ENCODE measurements at regions not wholly inside any gene's neighbourhood (a gene's known extent, or its start where the extent isn't known, plus 50 kb on each side); places are given as distances from the start of the nearest gene placed in this dataset.
A peak's percentile ranks its signal among the peaks of the same experiment; 100 is the strongest.

GRCh38 chr6:109238396-109238795 is 143.1 kb downstream of the CEP57L1 start:
- ChIA-PET POLR2A (no interaction called here), CTCF (no interaction called here)
- no peak for ATAC-seq
- Mint-ChIP-seq H3K4me3 (no peak overlapping the region), H3K27me3 (peaks cover 2% of the 10 kb centered on the region), H3K9me3 (ENCODE audit: low read depth) (peaks cover 1% of the 10 kb centered on the region), H3K27ac (no peak overlapping the region), H3K36me3 (ENCODE audit: low read depth) (no peaks in the 10 kb centered on the region), H3K4me1 (peaks cover 14% of the 10 kb centered on the region)
- DNase-seq, result no peak
- intact Hi-C loops (cut with DNase I, micrococcal nuclease), result no loop called here

GRCh38 chr6:109237986-109238329 is 142.7 kb downstream of the CEP57L1 start:
- no peaks in the 10 kb centered on the region for H3K36me3 Mint-ChIP-seq (ENCODE audit: low read depth)
- POLR2A ChIA-PET, result no interaction called here
- peaks cover 14% of the 10 kb centered on the region for H3K4me1 Mint-ChIP-seq
- no peak overlapping the region for H3K4me3 Mint-ChIP-seq
- no peak overlapping the region for H3K27ac Mint-ChIP-seq
- peaks cover 1% of the 10 kb centered on the region for H3K9me3 Mint-ChIP-seq (ENCODE audit: low read depth)
- DNase-seq (no peak), ATAC-seq (no peak)
- intact Hi-C loops (cut with DNase I, micrococcal nuclease), result no loop called here
- CTCF ChIA-PET, result no interaction called here
- peaks cover 2% of the 10 kb centered on the region for H3K27me3 Mint-ChIP-seq

- no peaks in the 10 kb centered on the region for H3K36me3 Mint-ChIP-seq (ENCODE audit: low read depth)
- POLR2A ChIA-PET, result interaction anchor here (0.6 kb wide), 1 partner anchor 123 kb away, joined by 3 read pairs; no protein-coding TSS in a partner anchor
- ATAC-seq, result peak; percentile 85
- H3K27me3 Mint-ChIP-seq, result peaks cover 2% of the 10 kb centered on the region
- DNase-seq, result peak; percentile 6
- no peak overlapping the region for H3K4me3 Mint-ChIP-seq
- H3K9me3 Mint-ChIP-seq (ENCODE audit: low read depth), result peaks cover 1% of the 10 kb centered on the region
- H3K4me1 Mint-ChIP-seq, result peaks cover 14% of the 10 kb centered on the region
- peak overlapping the region; percentile 57 for H3K27ac Mint-ChIP-seq
- intact Hi-C loops (cut with DNase I, micrococcal nuclease), result no loop called here
- CTCF ChIA-PET, result interaction anchor here (0.7 to 1.6 kb wide), 5 partner anchors 34 to 904 kb away, joined by 3 to 4 read pairs (median 4); no protein-coding TSS in a partner anchor
Observed at GRCh38 chr6:109237077-109237985, 142.0 kb downstream of the CEP57L1 start.

- ATAC-seq, result peak; percentile 79
- CTCF ChIA-PET, result interaction anchor here (0.6 to 1.6 kb wide), 7 partner anchors 33 to 905 kb away, joined by 3 to 7 read pairs (median 4); partner anchors contain the start of genes AK9 and FIG4
Observed at GRCh38 chr6:109236115-109237076, 141.1 kb downstream of the CEP57L1 start.

GRCh38 chr6:109235481-109236038 is 140.3 kb downstream of the CEP57L1 start:
- intact Hi-C loops (cut with DNase I, micrococcal nuclease), result loop anchor here in 1 of 2 experiments (1.0 kb wide), 1 partner anchor 48 kb away; no protein-coding TSS in a partner anchor
- H3K4me3 Mint-ChIP-seq, result no peak overlapping the region
- no peaks in the 10 kb centered on the region for H3K36me3 Mint-ChIP-seq (ENCODE audit: low read depth)
- ChIA-PET POLR2A (interaction anchor here (0.8 kb wide), 1 partner anchor 146 kb away, joined by 3 read pairs; the partner anchor contains the start of gene CD164), CTCF (interaction anchor here (0.6 to 1.6 kb wide), 5 partner anchors 32 to 456 kb away, joined by 3 to 7 read pairs (median 4); partner anchors contain the start of genes AK9 and FIG4)
- H3K4me1 Mint-ChIP-seq, result peaks cover 14% of the 10 kb centered on the region
- ATAC-seq, result no peak
- DNase-seq, result no peak
- H3K9me3 Mint-ChIP-seq (ENCODE audit: low read depth), result peaks cover 1% of the 10 kb centered on the region
- H3K27ac Mint-ChIP-seq, result no peak overlapping the region
- peaks cover 2% of the 10 kb centered on the region for H3K27me3 Mint-ChIP-seq

More at GRCh38 chr6:109236115-109237076, 141.1 kb downstream of the CEP57L1 start:
- peak; percentile 63 for DNase-seq
- Mint-ChIP-seq H3K27me3 (peaks cover 2% of the 10 kb centered on the region), H3K4me3 (peak overlapping the region; percentile 11), H3K9me3 (ENCODE audit: low read depth) (peaks cover 1% of the 10 kb centered on the region), H3K4me1 (peaks cover 14% of the 10 kb centered on the region), H3K27ac (peak overlapping the region; percentile 57), H3K36me3 (ENCODE audit: low read depth) (no peaks in the 10 kb centered on the region)
- intact Hi-C loops (cut with DNase I, micrococcal nuclease), result no loop called here
- POLR2A ChIA-PET, result interaction anchor here (0.6 to 0.8 kb wide), 2 partner anchors 124 to 145 kb away, joined by 3 read pairs; partner anchors contain the start of gene CD164

- H3K4me3 Mint-ChIP-seq, result no peak overlapping the region
- no peaks in the 10 kb centered on the region for H3K27me3 Mint-ChIP-seq
Observed at GRCh38 chr6:109230453-109230852, 135.1 kb downstream of the CEP57L1 start.

GRCh38 chr6:109229536-109229935 is 134.2 kb downstream of the CEP57L1 start:
- POLR2A ChIA-PET, result no interaction called here

More at GRCh38 chr6:109230453-109230852, 135.1 kb downstream of the CEP57L1 start:
- intact Hi-C loops (cut with DNase I, micrococcal nuclease), result no loop called here
- DNase-seq (no peak), ATAC-seq (no peak)
- H3K36me3 Mint-ChIP-seq (ENCODE audit: low read depth), result no peaks in the 10 kb centered on the region
- ChIA-PET CTCF (no interaction called here), POLR2A (no interaction called here)
- H3K27ac Mint-ChIP-seq, result no peak overlapping the region
- no peaks in the 10 kb centered on the region for H3K4me1 Mint-ChIP-seq
- no peaks in the 10 kb centered on the region for H3K9me3 Mint-ChIP-seq (ENCODE audit: low read depth)

GRCh38 chr6:109227646-109228045 is 132.3 kb downstream of the CEP57L1 start:
- Mint-ChIP-seq H3K4me1 (peaks cover 3% of the 10 kb centered on the region), H3K27ac (no peak overlapping the region), H3K4me3 (no peak overlapping the region), H3K27me3 (no peaks in the 10 kb centered on the region), H3K9me3 (ENCODE audit: low read depth) (no peaks in the 10 kb centered on the region), H3K36me3 (ENCODE audit: low read depth) (no peaks in the 10 kb centered on the region)
- intact Hi-C loops (cut with DNase I, micrococcal nuclease), result no loop called here
- DNase-seq (no peak), ATAC-seq (no peak)
- CTCF ChIA-PET, result interaction anchor here (1.1 to 1.3 kb wide), 2 partner anchors 39 to 282 kb away, joined by 3 to 4 read pairs; no protein-coding TSS in a partner anchor
- POLR2A ChIA-PET, result no interaction called here

More at GRCh38 chr6:109229536-109229935, 134.2 kb downstream of the CEP57L1 start:
- intact Hi-C loops (cut with DNase I, micrococcal nuclease), result no loop called here
- H3K27me3 Mint-ChIP-seq, result no peaks in the 10 kb centered on the region
- H3K4me1 Mint-ChIP-seq, result peaks cover under 1% of the 10 kb centered on the region
- H3K9me3 Mint-ChIP-seq (ENCODE audit: low read depth), result no peaks in the 10 kb centered on the region
- H3K4me3 Mint-ChIP-seq, result no peak overlapping the region
- no peaks in the 10 kb centered on the region for H3K36me3 Mint-ChIP-seq (ENCODE audit: low read depth)
- ATAC-seq (no peak), DNase-seq (no peak)
- no peak overlapping the region for H3K27ac Mint-ChIP-seq
- CTCF ChIA-PET, result interaction anchor here (1.4 kb wide), 1 partner anchor 12 kb away, joined by 3 read pairs; no protein-coding TSS in a partner anchor

GRCh38 chr6:109226353-109226752 is 131.0 kb downstream of the CEP57L1 start:
- DNase-seq (no peak), ATAC-seq (no peak)
- POLR2A ChIA-PET, result no interaction called here
- Mint-ChIP-seq H3K9me3 (ENCODE audit: low read depth) (no peaks in the 10 kb centered on the region), H3K27ac (no peak overlapping the region), H3K27me3 (no peaks in the 10 kb centered on the region), H3K36me3 (ENCODE audit: low read depth) (no peaks in the 10 kb centered on the region), H3K4me1 (peaks cover 3% of the 10 kb centered on the region), H3K4me3 (no peak overlapping the region)
- intact Hi-C loops (cut with DNase I, micrococcal nuclease), result no loop called here
- CTCF ChIA-PET, result interaction anchor here (1.0 to 1.3 kb wide), 2 partner anchors 39 to 215 kb away, joined by 3 read pairs; no protein-coding TSS in a partner anchor

- H3K4me3 Mint-ChIP-seq, result no peak overlapping the region
- no peak overlapping the region for H3K27ac Mint-ChIP-seq
- no peaks in the 10 kb centered on the region for H3K27me3 Mint-ChIP-seq
- no peaks in the 10 kb centered on the region for H3K9me3 Mint-ChIP-seq (ENCODE audit: low read depth)
- ATAC-seq (no peak), DNase-seq (no peak)
- peaks cover 5% of the 10 kb centered on the region for H3K4me1 Mint-ChIP-seq
- intact Hi-C loops (cut with DNase I, micrococcal nuclease), result no loop called here
- POLR2A ChIA-PET, result no interaction called here
- H3K36me3 Mint-ChIP-seq (ENCODE audit: low read depth), result no peaks in the 10 kb centered on the region
- CTCF ChIA-PET, result interaction anchor here (0.5 to 1.3 kb wide), 3 partner anchors 38 to 216 kb away, joined by 3 read pairs; no protein-coding TSS in a partner anchor
Observed at GRCh38 chr6:109225946-109226345, 130.6 kb downstream of the CEP57L1 start.
